ENCODE measurements at regions not wholly inside any gene's neighbourhood (a gene's known extent, or its start where the extent isn't known, plus 50 kb on each side); places are given as distances from the start of the nearest gene placed in this dataset.

DNA sequence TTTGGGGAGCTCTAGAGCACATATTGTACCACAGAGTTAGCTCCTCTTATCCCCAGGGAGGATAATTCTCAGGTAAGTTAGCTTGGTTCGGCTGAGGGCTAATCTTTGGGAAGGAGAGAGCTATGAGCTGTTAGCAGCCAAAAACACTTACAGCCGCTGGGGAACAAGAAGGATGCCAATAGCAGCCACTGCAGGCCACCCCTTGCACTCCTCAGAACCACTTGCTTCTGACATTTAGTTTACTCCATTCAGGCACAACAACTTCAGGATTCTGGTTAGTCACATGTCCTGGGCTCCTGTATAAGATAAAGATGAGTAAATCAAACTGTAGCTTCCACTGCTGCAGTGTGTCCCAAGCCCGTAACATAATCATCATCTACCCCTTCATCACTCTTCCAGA lies 212.6 kb upstream of the ADGRL2 start:
- TF ChIP-seq CTCF (conservative IDR thresholded peaks at IDR 0.05) = no peak
- no peak overlapping the region for H3K27ac ChIP-seq

DNA sequence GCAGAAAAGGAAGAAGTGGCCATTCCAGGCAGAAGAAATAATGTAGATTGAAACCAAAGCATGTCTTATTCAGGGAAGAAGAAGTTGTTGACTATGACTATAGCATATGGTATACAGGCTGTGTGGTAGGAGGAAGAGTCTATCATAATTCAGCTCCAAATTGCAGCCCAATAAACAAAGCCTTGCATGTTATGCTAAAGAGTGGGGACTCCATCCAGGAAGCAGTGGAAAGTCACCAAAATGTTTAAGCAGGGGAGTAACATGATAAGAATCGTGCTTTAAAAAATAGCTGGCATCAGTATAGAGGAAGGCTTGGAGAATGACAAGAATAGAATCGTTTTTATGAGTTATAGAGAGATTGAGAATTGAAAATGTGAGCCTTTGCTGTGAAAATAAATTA lies 213.3 kb upstream of the ADGRL2 start:
- TF ChIP-seq CTCF (conservative IDR thresholded peaks at IDR 0.05) = no peak

DNA sequence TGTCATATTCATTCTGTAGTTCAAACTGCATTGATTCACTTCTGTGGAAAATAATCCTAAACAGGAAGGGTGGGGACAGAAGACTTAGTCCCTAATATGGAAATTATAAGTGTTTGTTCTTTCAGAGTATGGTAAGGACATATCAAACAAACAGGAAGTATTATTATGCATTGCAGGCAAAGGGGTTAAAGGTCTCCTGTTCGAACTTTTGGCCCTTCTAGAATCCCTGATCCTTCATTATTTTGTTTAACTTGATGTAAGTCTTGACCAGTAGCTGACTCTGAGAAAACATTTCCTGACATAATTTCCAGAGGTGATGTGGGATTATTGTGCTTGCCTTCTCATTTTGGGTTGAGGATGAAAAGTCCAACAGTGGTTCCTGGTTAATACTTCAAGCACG lies 215.4 kb upstream of the ADGRL2 start:
- no peak for TF ChIP-seq CTCF (conservative IDR thresholded peaks at IDR 0.05)

More for the DNA sequence above, 213.3 kb upstream of the ADGRL2 start:
- H3K27ac ChIP-seq = no peak overlapping the region

DNA sequence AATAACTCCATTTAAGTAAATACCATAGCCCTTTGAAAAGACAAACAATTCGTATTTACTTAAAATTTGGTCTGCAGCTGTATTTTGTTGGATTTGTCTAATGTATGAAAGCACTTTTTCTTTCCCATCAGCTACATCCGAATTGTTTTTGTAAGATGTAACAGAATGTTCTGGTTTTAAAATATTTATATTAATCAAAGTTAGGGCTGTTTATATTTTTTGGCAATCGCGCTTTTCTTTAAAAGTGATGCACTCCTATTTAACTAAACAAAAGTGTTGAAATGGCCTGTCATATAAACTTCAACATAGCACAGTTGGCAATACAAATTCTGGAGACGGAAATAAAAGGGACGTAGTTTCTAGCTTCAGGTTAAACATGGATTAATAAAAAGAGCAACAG lies 216.3 kb upstream of the ADGRL2 start:
- TF ChIP-seq CTCF (conservative IDR thresholded peaks at IDR 0.05) = no peak
- peak overlapping the region; percentile 6; the same call in 1 of the 2 replicates for H3K27ac ChIP-seq

More for the DNA sequence above, 215.4 kb upstream of the ADGRL2 start:
- H3K27ac ChIP-seq = no peak overlapping the region

GRCh38 chr1:81583878-81584277 lies 216.9 kb upstream of the ADGRL2 start:
- no peak for TF ChIP-seq CTCF (conservative IDR thresholded peaks at IDR 0.05)
- H3K27ac ChIP-seq = peak overlapping the region; percentile 6; the same call in 1 of the 2 replicates

GRCh38 chr1:81582467-81582986 lies 218.2 kb upstream of the ADGRL2 start:
- no peak overlapping the region for H3K27ac ChIP-seq
- TF ChIP-seq CTCF (conservative IDR thresholded peaks at IDR 0.05) = no peak

- TF ChIP-seq CTCF (conservative IDR thresholded peaks at IDR 0.05) = no peak
- no peak overlapping the region for H3K27ac ChIP-seq
Measured at GRCh38 chr1:81578867-81579266, 221.9 kb upstream of the ADGRL2 start.
